ENCODE measurements at regions not wholly inside any gene's neighbourhood (a gene's known extent, or its start where the extent isn't known, plus 50 kb on each side); places are given as distances from the start of the nearest gene placed in this dataset.
A peak's percentile ranks its signal among the peaks of the same experiment; 100 is the strongest.

DNA sequence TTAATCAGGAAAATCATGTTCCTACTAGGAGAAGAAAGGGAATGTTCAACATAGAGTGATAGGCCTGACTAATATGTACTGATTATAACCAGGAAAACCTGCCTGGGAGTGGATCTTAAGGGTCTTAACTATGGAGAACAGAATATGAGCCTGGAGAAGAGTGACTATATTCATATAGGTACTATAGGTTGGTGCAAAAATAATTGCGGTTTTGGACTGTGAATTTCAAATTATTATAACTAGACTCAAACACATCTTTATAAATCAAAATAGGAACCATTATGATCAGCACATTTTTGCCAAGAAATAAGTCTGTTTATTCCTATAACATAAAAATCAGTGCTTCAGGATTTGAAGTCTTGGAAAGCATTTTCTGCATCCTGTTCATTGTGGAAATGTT, 189.8 kb upstream of the ADAMTS5 start:
- H3K27ac Mint-ChIP-seq, result no peak overlapping the region
- no peaks in the 10 kb centered on the region for H3K27me3 ChIP-seq (ENCODE audit: insufficient read depth, low read length)
- no peak overlapping the region for H3K4me3 Mint-ChIP-seq
- no peaks in the 10 kb centered on the region for H3K4me1 Mint-ChIP-seq
- H3K36me3 ChIP-seq (ENCODE audit: insufficient read depth, low read length), result no peaks in the 10 kb centered on the region
- H3K9me3 ChIP-seq (ENCODE audit: control insufficient read depth in 1 of 2, low read length in 2 of 2), result peaks cover 0 to 6% of the 10 kb centered on the region in 2 donors
- POLR2A ChIA-PET (ENCODE audit: partially characterized antibody), result no interaction called here
- CTCF ChIA-PET (ENCODE audit: partially characterized antibody), result no interaction called here
- H3K27me3 Mint-ChIP-seq, result no peaks in the 10 kb centered on the region
- H3K4me1 ChIP-seq (ENCODE audit: insufficient read depth, low read length), result no peaks in the 10 kb centered on the region
- H3K9me3 Mint-ChIP-seq, result peaks cover 0 to 9% (median 2%) of the 10 kb centered on the region in 8 donors
- DNase-seq, result no peak
- intact Hi-C loops (cut with micrococcal nuclease), result no loop called here
- no peak overlapping the region for H3K4me3 ChIP-seq (ENCODE audit: low read length in 2 of 2)
- no peaks in the 10 kb centered on the region for H3K36me3 Mint-ChIP-seq
- H3K27ac ChIP-seq (ENCODE audit: low read depth, low read length), result no peak overlapping the region

DNA sequence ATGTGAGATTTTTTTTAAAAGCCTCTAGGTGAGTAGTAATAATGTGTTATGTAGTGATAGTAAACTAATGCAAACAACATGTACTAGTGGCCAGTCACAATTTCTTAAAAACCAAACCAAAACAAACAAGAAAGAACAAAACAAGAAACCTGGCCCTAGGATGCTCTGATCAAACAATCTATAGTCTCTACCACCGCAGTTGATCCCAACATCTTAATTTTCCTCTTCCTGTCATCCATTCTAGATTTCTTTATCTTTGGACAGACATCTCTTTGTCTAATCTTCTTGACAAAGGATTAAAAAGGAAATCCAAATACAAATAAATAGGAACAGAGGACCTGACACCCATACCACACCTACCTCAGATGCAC, 188.2 kb upstream of the ADAMTS5 start:
- H3K27ac Mint-ChIP-seq, result no peak overlapping the region
- DNase-seq, result no peak
- no peak overlapping the region for H3K4me3 Mint-ChIP-seq
- no peaks in the 10 kb centered on the region for H3K27me3 Mint-ChIP-seq
- no peaks in the 10 kb centered on the region for H3K4me1 Mint-ChIP-seq
- no peaks in the 10 kb centered on the region for H3K27me3 ChIP-seq (ENCODE audit: insufficient read depth, low read length)
- peaks cover 0 to 12% (median 2%) of the 10 kb centered on the region in 8 donors for H3K9me3 Mint-ChIP-seq
- ChIA-PET POLR2A (ENCODE audit: partially characterized antibody) (no interaction called here), CTCF (ENCODE audit: partially characterized antibody) (no interaction called here)
- intact Hi-C loops (cut with micrococcal nuclease), result no loop called here
- H3K27ac ChIP-seq (ENCODE audit: low read depth, low read length), result no peak overlapping the region
- peaks cover 0 to 6% of the 10 kb centered on the region in 2 donors for H3K9me3 ChIP-seq (ENCODE audit: control insufficient read depth in 1 of 2, low read length in 2 of 2)
- H3K36me3 ChIP-seq (ENCODE audit: insufficient read depth, low read length), result no peaks in the 10 kb centered on the region
- H3K4me3 ChIP-seq (ENCODE audit: low read length in 2 of 2), result no peak overlapping the region
- H3K4me1 ChIP-seq (ENCODE audit: insufficient read depth, low read length), result no peaks in the 10 kb centered on the region
- H3K36me3 Mint-ChIP-seq, result no peaks in the 10 kb centered on the region

DNA sequence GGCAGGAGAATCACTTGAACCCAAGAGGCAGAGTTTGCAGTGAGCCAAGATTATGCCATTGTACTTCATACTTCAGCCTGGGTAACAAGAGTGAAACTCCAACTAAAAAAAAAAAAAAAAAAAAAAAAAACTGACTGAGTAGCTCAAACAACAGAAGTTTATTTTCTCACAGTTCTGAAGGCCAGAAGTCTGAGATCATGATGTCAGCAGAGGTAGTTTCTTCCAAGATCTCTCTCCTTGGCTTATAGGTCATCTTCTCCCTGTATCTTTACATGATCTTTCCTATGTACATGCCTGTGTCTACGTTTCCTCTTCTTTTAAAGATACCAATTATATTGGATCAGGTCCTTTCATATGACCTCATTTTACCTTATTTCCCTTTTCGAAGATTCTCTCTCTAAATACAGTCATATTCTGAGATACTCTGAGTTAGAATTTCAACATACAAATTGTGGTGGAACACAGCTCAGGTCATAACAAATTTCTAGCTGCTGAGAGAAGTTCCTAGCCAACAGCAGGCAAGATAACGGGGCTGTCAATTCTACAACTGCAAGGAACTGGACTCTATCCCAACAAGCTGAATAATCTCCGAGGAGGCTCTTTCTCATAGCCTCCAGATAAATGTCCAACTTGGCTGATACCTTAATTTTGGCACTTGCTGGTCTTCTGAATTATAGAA, 187.7 kb upstream of the ADAMTS5 start:
- Mint-ChIP-seq H3K36me3 (no peaks in the 10 kb centered on the region), H3K4me3 (no peak overlapping the region), H3K4me1 (no peaks in the 10 kb centered on the region), H3K27me3 (no peaks in the 10 kb centered on the region), H3K27ac (no peak overlapping the region), H3K9me3 (peaks cover 0 to 12% (median 2%) of the 10 kb centered on the region in 8 donors)
- intact Hi-C loops (cut with micrococcal nuclease), result no loop called here
- H3K9me3 ChIP-seq (ENCODE audit: control insufficient read depth in 1 of 2, low read length in 2 of 2), result peaks cover 0 to 6% of the 10 kb centered on the region in 2 donors
- ChIA-PET POLR2A (ENCODE audit: partially characterized antibody) (no interaction called here), CTCF (ENCODE audit: partially characterized antibody) (no interaction called here)
- H3K27ac ChIP-seq (ENCODE audit: low read depth, low read length), result no peak overlapping the region
- no peak overlapping the region for H3K4me3 ChIP-seq (ENCODE audit: low read length in 2 of 2)
- H3K27me3 ChIP-seq (ENCODE audit: insufficient read depth, low read length), result no peaks in the 10 kb centered on the region
- H3K4me1 ChIP-seq (ENCODE audit: insufficient read depth, low read length), result no peaks in the 10 kb centered on the region
- H3K36me3 ChIP-seq (ENCODE audit: insufficient read depth, low read length), result no peaks in the 10 kb centered on the region
- DNase-seq, result no peak

DNA sequence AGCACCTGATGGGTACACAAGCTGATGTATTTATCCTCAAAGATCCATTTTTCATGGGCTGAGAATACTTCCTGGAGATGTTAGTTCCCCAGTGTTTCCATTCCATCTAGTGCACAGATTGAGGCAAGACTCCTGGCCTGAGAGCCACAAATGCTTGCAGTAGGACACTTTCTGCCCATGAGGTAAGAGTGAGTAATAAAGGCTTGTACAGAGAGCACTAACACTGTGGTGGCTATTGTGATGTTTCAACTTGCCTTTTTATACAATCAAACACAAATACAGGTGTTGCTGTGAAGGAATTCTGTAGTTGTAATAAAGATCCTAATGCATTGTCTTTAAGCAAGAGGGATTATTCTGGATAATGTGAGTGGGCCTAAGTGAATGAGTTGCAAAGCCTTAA, 186.1 kb upstream of the ADAMTS5 start:
- Mint-ChIP-seq H3K36me3 (no peaks in the 10 kb centered on the region), H3K4me3 (no peak overlapping the region), H3K4me1 (no peaks in the 10 kb centered on the region), H3K9me3 (peaks cover 0 to 12% (median 4%) of the 10 kb centered on the region in 8 donors), H3K27me3 (no peaks in the 10 kb centered on the region), H3K27ac (no peak overlapping the region)
- Histone ChIP-seq H3K27me3 (ENCODE audit: insufficient read depth, low read length) (no peaks in the 10 kb centered on the region), H3K36me3 (ENCODE audit: insufficient read depth, low read length) (no peaks in the 10 kb centered on the region), H3K4me1 (ENCODE audit: insufficient read depth, low read length) (no peaks in the 10 kb centered on the region), H3K9me3 (ENCODE audit: control insufficient read depth in 1 of 2, low read length in 2 of 2) (peaks cover 0 to 6% of the 10 kb centered on the region in 2 donors), H3K4me3 (ENCODE audit: low read length in 2 of 2) (no peak overlapping the region), H3K27ac (ENCODE audit: low read depth, low read length) (no peak overlapping the region)
- DNase-seq, result no peak
- ChIA-PET POLR2A (ENCODE audit: partially characterized antibody) (no interaction called here), CTCF (ENCODE audit: partially characterized antibody) (no interaction called here)
- intact Hi-C loops (cut with micrococcal nuclease), result no loop called here

DNA sequence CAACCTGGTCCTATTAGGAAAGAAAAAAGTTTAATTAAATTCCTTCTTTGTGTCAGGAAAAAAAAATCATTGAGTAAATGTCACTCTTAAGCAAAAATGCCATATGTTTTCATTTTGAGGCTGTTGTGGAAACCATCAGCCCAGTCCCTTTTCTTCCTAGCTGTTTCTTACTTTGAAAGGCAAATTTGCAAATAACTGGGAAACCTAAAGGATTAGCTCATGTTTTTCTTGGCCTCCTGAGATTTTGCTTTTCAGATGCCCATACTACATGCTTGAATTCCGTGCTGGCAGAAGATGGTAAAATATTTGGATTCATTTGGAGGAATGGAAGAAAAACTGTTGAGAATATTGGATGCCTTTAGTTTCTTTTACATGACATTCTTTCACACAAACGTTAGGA, 182.1 kb upstream of the ADAMTS5 start:
- Mint-ChIP-seq H3K27me3 (no peaks in the 10 kb centered on the region), H3K27ac (peak overlapping the region in 1 of 7 donors; percentile 14), H3K4me3 (no peak overlapping the region), H3K9me3 (peaks cover 0 to 7% (median 4%) of the 10 kb centered on the region in 8 donors), H3K4me1 (no peaks in the 10 kb centered on the region), H3K36me3 (no peaks in the 10 kb centered on the region)
- no peaks in the 10 kb centered on the region for H3K27me3 ChIP-seq (ENCODE audit: insufficient read depth, low read length)
- intact Hi-C loops (cut with micrococcal nuclease), result no loop called here
- H3K4me3 ChIP-seq (ENCODE audit: low read length in 2 of 2), result no peak overlapping the region
- H3K27ac ChIP-seq (ENCODE audit: low read depth, low read length), result no peak overlapping the region
- peaks cover 0 to 6% of the 10 kb centered on the region in 2 donors for H3K9me3 ChIP-seq (ENCODE audit: control insufficient read depth in 1 of 2, low read length in 2 of 2)
- POLR2A ChIA-PET (ENCODE audit: partially characterized antibody), result no interaction called here
- no peaks in the 10 kb centered on the region for H3K4me1 ChIP-seq (ENCODE audit: insufficient read depth, low read length)
- no peak for DNase-seq
- CTCF ChIA-PET (ENCODE audit: partially characterized antibody), result no interaction called here
- no peaks in the 10 kb centered on the region for H3K36me3 ChIP-seq (ENCODE audit: insufficient read depth, low read length)

DNA sequence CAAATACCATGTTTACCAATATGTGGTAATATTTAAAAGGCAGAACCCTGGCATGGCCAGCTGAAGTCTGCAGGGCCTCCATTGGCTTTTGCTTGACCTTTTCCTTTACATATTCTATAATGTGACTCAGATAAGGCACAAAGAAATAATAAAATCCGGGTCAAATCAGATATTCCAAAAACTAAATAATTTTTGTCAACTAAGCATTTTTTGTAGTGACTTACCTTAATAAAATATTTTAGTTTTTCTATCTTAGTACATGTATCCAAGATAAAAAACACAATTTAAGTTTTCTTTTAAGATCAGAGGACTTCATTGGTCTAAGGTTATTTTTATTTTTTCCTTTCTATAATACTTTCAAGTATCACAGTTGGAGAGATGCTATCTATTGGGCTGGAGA, 179.4 kb upstream of the ADAMTS5 start:
- peaks cover 0 to 5% (median 1%) of the 10 kb centered on the region in 8 donors for H3K9me3 Mint-ChIP-seq

DNA sequence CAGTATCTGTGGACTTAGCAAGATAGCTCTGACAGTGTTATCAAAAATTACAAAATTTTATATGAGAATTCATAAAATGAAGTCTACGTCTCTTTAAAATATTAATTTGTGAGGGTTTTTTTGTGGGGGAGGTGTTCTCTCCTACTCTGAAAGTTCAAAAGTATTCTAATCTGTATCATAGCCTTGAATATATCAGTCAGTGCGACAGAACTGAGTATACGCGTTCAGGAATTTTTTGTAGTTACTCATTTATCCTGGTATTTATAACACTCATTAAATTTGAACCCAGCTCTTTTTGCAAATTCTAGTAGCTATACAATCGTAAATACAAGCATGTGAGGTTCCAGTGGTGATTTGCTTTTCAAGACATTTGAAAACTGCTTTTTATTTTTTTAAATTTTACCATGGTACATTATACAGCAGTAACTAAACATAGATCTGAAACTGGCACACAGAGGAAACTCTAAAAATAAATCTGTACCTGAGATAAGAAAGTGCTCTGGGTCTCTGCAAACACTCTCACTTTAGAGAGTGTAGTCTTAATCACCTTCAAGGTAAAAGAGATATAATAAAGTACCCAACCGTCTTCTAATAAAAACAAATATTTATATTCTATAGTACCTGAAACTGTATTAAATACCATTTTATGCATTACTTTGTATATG, 178.4 kb upstream of the ADAMTS5 start:
- H3K4me3 Mint-ChIP-seq, result no peak overlapping the region
- no peak for DNase-seq
- intact Hi-C loops (cut with micrococcal nuclease), result no loop called here
- no peaks in the 10 kb centered on the region for H3K9me3 ChIP-seq (ENCODE audit: control insufficient read depth in 1 of 2, low read length in 2 of 2)
- no peak overlapping the region for H3K4me3 ChIP-seq (ENCODE audit: low read length in 2 of 2)
- no peaks in the 10 kb centered on the region for H3K4me1 Mint-ChIP-seq
- H3K27ac ChIP-seq (ENCODE audit: low read depth, low read length), result no peak overlapping the region
- H3K9me3 Mint-ChIP-seq, result peaks cover 0 to 4% (median 3%) of the 10 kb centered on the region in 8 donors
- no peaks in the 10 kb centered on the region for H3K27me3 ChIP-seq (ENCODE audit: insufficient read depth, low read length)
- H3K27ac Mint-ChIP-seq, result no peak overlapping the region
- no peaks in the 10 kb centered on the region for H3K36me3 Mint-ChIP-seq
- H3K4me1 ChIP-seq (ENCODE audit: insufficient read depth, low read length), result no peaks in the 10 kb centered on the region
- CTCF ChIA-PET (ENCODE audit: partially characterized antibody), result no interaction called here
- H3K36me3 ChIP-seq (ENCODE audit: insufficient read depth, low read length), result no peaks in the 10 kb centered on the region
- no peaks in the 10 kb centered on the region for H3K27me3 Mint-ChIP-seq
- POLR2A ChIA-PET (ENCODE audit: partially characterized antibody), result no interaction called here

More for the DNA sequence above, 179.4 kb upstream of the ADAMTS5 start:
- no peak overlapping the region for H3K4me3 ChIP-seq (ENCODE audit: low read length in 2 of 2)
- H3K4me1 ChIP-seq (ENCODE audit: insufficient read depth, low read length), result no peaks in the 10 kb centered on the region
- ChIA-PET POLR2A (ENCODE audit: partially characterized antibody) (no interaction called here), CTCF (ENCODE audit: partially characterized antibody) (no interaction called here)
- Mint-ChIP-seq H3K27me3 (no peaks in the 10 kb centered on the region), H3K27ac (no peak overlapping the region), H3K4me3 (no peak overlapping the region), H3K36me3 (no peaks in the 10 kb centered on the region), H3K4me1 (no peaks in the 10 kb centered on the region)
- no peak for DNase-seq
- intact Hi-C loops (cut with micrococcal nuclease), result no loop called here
- no peaks in the 10 kb centered on the region for H3K9me3 ChIP-seq (ENCODE audit: control insufficient read depth in 1 of 2, low read length in 2 of 2)
- H3K36me3 ChIP-seq (ENCODE audit: insufficient read depth, low read length), result no peaks in the 10 kb centered on the region
- no peak overlapping the region for H3K27ac ChIP-seq (ENCODE audit: low read depth, low read length)
- no peaks in the 10 kb centered on the region for H3K27me3 ChIP-seq (ENCODE audit: insufficient read depth, low read length)

All from CD4-positive, alpha-beta memory T cell (primary cell).